GM12891 (cell line): ENCODE measurements at regions not wholly inside any gene's neighbourhood (a gene's known extent, or its start where the extent isn't known, plus 50 kb on each side); places are given as distances from the start of the nearest gene placed in this dataset.
"Not testable (repeated sequence)": the region's sequence is repeated elsewhere in the genome, so short reads cannot be mapped to it uniquely, and the experiment has no call there.

Experiments
- DNase-seq: peaks from one replicate; pipeline ENCODE4 v3.0.0; 2011; ENCODE audit warnings: low spot score; ENCODE audit not compliant: insufficient read length
- FAIRE-seq: peaks from 2 replicates; lab custom pipeline; 2011; peaks lifted over from hg19 to GRCh38; lab: Jason Lieb, UNC
- PAX5 ChIP-seq: IDR thresholded peaks from 2 replicates; pipeline ENCODE4 v1.6.1; 2011; ENCODE audit warnings: low read length, moderate library complexity, mild to moderate bottlenecking; ENCODE audit not compliant: insufficient read depth, severe bottlenecking
- POLR2A ChIP-seq: IDR thresholded peaks from 2 replicates; pipeline ENCODE4 v1.6.1; 2011; ENCODE audit warnings: low read depth, low read length, control low read depth
- POLR2AphosphoS5 ChIP-seq: IDR thresholded peaks from 2 replicates; pipeline ENCODE4 v1.6.1; 2011; ENCODE audit warnings: low read depth, low read length, control low read depth
- POU2F2 ChIP-seq: IDR thresholded peaks from 2 replicates; pipeline ENCODE4 v1.6.1; 2011; ENCODE audit warnings: low read depth, mild to moderate bottlenecking, control low read depth, low read length, moderate library complexity
- SPI1 ChIP-seq: IDR thresholded peaks from 2 replicates; pipeline ENCODE4 v1.6.1; 2011; ENCODE audit warnings: low read depth, low read length, control low read depth
- TAF1 ChIP-seq: IDR thresholded peaks from 2 replicates; pipeline ENCODE4 v1.6.1; 2011; ENCODE audit warnings: low read depth, low read length, control low read depth

GRCh38 chrX:3527166-3527565, 180.7 kb upstream of the MXRA5 start:
- FAIRE-seq = no peak
- TF ChIP-seq POLR2A (no peak), POU2F2 (no peak), PAX5 (no peak), SPI1 (no peak), POLR2AphosphoS5 (no peak), TAF1 (no peak)
- DNase-seq = no peak

GRCh38 chrX:3526731-3527130, 180.3 kb upstream of the MXRA5 start:
- no peak for DNase-seq
- FAIRE-seq = no peak
- TF ChIP-seq TAF1 (no peak), POLR2A (no peak), SPI1 (no peak), POU2F2 (no peak), POLR2AphosphoS5 (no peak), PAX5 (no peak)

- no peak for FAIRE-seq
- DNase-seq = no peak
- no peak for TF ChIP-seq POLR2AphosphoS5
- TF ChIP-seq TAF1 = no peak
- no peak for TF ChIP-seq SPI1
Measured at GRCh38 chrX:3526071-3526470, 179.6 kb upstream of the MXRA5 start.

- TF ChIP-seq POU2F2 = no peak
- TF ChIP-seq POLR2A = no peak
- TF ChIP-seq POLR2AphosphoS5 = no peak
- TF ChIP-seq TAF1 = no peak
- no peak for TF ChIP-seq SPI1
- TF ChIP-seq PAX5 = no peak
- DNase-seq = no peak
- FAIRE-seq = no peak
Measured at GRCh38 chrX:3522101-3522650, 175.7 kb upstream of the MXRA5 start.

GRCh38 chrX:3521396-3521795, 174.9 kb upstream of the MXRA5 start:
- TF ChIP-seq PAX5 (no peak), POU2F2 (no peak), POLR2A (no peak), TAF1 (no peak), SPI1 (no peak), POLR2AphosphoS5 (no peak)
- FAIRE-seq (no peak), DNase-seq (no peak)

- no peak for FAIRE-seq
- TF ChIP-seq POU2F2 (no peak), POLR2A (no peak), TAF1 (no peak), PAX5 (no peak), POLR2AphosphoS5 (no peak), SPI1 (no peak)
- no peak for DNase-seq
Measured at GRCh38 chrX:3520982-3521381, 174.5 kb upstream of the MXRA5 start.

- DNase-seq (no peak), FAIRE-seq (no peak)
- TF ChIP-seq POU2F2 (no peak), POLR2A (no peak), PAX5 (no peak)
Measured at GRCh38 chrX:3520458-3520857, 174.0 kb upstream of the MXRA5 start.

- not testable (repeated sequence) for DNase-seq, FAIRE-seq
Measured at GRCh38 chrX:3519384-3519783, 172.9 kb upstream of the MXRA5 start.

- TF ChIP-seq SPI1 (no peak), PAX5 (no peak), POU2F2 (no peak), TAF1 (no peak), POLR2AphosphoS5 (no peak), POLR2A (no peak)
- FAIRE-seq (no peak), DNase-seq (no peak)
Measured at GRCh38 chrX:3518870-3519269, 172.4 kb upstream of the MXRA5 start.

GRCh38 chrX:3516051-3516541, 169.6 kb upstream of the MXRA5 start:
- TF ChIP-seq POLR2AphosphoS5 = no peak
- no peak for TF ChIP-seq POU2F2
- TF ChIP-seq PAX5 = no peak
- no peak for TF ChIP-seq TAF1
- no peak for TF ChIP-seq POLR2A
- no peak for TF ChIP-seq SPI1
- FAIRE-seq = no peak
- DNase-seq = no peak

- TF ChIP-seq TAF1 (no peak), SPI1 (no peak), POLR2AphosphoS5 (no peak), POLR2A (no peak), POU2F2 (no peak), PAX5 (no peak)
- no peak for DNase-seq
- no peak for FAIRE-seq
Measured at GRCh38 chrX:3514996-3515395, 168.5 kb upstream of the MXRA5 start.

GRCh38 chrX:3512150-3512549, 165.7 kb upstream of the MXRA5 start:
- DNase-seq, FAIRE-seq: not testable (repeated sequence)
